SKM-1 (cell line): ENCODE measurements at regions not wholly inside any gene's neighbourhood (a gene's known extent, or its start where the extent isn't known, plus 50 kb on each side); places are given as distances from the start of the nearest gene placed in this dataset.
"Not testable (repeated sequence)": the region's sequence is repeated elsewhere in the genome, so short reads cannot be mapped to it uniquely, and the experiment has no call there.

ENCODE experiments used
- DNase-seq: peaks from one replicate; lab custom pipeline; 2025; ENCODE audit not compliant: unreplicated experiment; lab: John Stamatoyannopoulos, UW

GRCh38 chr7:39824456-39825200 is 125.4 kb upstream of the CDK13 start:
- no peak for DNase-seq

DNA sequence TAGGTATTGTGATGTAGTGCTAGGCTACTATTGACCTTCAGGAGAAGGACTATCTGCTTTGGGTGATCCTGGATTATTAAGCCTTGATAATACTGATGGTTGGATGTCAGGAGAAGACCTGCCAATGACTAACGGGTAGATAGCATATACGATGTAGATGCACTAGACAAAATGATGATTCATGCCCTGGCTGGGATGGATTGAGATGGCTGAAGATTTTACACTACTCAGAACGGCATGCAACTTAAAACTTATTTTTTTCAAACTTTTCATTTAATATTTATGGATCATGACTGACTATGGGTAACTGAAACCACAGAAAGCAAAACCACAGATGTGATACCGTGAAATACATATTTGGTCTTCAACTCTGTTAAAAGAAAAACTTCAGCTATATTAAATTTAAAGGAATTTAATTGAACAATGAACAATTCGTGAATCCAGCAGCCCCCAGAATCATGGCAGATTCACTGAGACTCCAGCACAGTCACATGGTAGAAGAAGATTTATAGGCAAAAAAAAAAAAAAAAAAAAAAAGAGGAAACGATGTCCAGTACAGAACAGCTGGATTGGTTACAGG is 124.6 kb upstream of the CDK13 start:
- no peak for DNase-seq

DNA sequence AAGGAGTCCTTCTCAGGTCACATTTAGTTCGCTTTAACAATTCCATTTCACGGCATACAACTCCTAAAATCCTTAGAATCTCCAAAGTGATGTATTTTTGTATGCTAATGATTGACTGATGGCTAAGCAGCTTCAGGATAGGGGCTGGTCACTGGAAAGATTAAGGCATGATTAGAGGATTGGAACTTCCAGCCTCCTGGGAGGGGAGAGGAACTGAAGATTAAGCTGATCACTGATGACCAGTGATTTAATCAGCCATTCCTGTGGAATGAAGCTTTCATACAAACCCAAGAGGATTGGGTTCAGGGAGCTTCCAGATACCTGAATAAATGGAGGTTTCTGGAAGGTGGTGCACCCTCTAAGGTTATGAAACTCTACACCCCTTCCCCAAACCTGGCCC is 123.9 kb upstream of the CDK13 start:
- DNase-seq, result no peak

- DNase-seq, result no peak
These were observed 122.5 kb upstream of the CDK13 start for GRCh38 chr7:39827571-39827970.

DNA sequence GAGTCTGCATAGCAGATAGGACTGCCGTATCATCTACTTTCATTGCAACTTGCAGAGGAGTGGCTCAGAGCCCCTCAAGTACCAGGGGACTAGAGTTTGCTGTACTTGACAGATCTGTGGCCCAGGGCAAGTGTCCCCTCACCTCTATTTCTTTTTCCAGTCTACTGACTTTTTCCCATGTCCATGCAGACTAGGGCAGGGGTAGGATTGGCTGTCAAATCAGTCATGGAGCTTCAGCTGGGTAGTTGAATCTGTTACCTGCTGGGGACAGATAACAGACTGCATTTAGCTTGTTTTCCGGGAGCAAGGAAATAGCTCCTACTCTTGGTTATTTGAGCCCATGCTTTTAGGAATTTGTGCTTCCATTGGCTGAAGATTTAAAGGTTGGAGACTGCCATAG is 121.0 kb upstream of the CDK13 start:
- no peak for DNase-seq

- DNase-seq, result no peak
These were observed 117.5 kb upstream of the CDK13 start for GRCh38 chr7:39832519-39833085.

GRCh38 chr7:39833180-39833799 is 116.8 kb upstream of the CDK13 start:
- not testable (repeated sequence) for DNase-seq

DNA sequence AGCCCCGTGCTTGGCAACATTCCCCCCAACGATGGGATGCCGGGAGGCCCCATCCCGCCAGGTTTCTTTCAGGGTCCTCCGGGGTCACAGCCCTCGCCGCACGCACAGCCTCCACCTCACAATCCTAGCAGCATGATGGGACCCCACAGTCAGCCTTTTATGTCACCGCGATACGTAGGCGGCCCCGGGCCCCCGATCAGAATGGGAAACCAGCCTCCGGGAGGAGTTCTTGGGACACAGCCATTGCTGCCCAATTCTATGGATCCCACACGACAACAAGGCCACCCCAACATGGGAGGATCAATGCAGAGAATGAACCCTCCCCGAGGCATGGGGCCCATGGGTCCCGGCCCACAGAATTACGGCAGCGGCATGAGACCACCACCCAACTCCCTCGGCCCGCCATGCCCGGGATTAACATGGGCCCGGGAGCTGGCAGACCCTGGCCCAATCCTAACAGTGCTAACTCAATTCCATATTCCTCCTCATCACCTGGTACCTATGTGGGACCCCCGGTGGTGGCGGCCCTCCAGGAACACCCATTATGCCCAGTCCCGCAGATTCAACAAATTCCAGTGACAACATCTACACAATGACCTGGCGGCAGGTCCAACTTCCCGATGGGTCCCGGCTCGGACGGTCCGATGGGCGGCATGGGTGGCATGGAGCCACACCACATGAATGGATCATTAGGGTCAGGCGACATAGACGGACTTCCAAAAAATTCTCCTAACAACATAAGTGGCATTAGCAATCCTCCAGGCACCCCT is 116.0 kb upstream of the CDK13 start:
- DNase-seq, result not testable (repeated sequence)

- no peak for DNase-seq
These were observed 111.7 kb upstream of the CDK13 start for GRCh38 chr7:39838326-39838725.

DNA sequence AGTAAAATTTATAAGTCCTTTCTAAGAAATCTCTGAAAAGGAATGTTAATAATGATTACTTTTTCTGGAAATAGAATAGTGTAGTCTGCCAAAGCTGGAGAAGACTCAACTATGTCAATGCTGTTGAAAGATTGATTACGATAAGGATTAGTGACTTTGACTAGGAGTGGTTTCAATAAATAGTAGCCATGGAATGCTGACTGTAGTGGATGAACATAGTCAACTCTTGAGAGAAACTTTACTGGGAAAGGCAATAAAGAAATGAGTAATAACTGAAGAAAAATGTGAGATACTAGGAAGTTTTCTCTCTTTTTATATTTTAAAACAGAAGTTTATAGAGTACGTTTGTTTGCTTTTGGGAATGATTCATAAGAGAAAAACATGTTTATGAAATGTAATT is 105.0 kb upstream of the CDK13 start:
- no peak for DNase-seq

GRCh38 chr7:39847227-39847626 is 102.8 kb upstream of the CDK13 start:
- DNase-seq, result no peak

GRCh38 chr7:39851466-39852045 is 98.5 kb upstream of the CDK13 start:
- no peak for DNase-seq

- DNase-seq, result not testable (repeated sequence)
These were observed 95.3 kb upstream of the CDK13 start for GRCh38 chr7:39854616-39855324.

DNA sequence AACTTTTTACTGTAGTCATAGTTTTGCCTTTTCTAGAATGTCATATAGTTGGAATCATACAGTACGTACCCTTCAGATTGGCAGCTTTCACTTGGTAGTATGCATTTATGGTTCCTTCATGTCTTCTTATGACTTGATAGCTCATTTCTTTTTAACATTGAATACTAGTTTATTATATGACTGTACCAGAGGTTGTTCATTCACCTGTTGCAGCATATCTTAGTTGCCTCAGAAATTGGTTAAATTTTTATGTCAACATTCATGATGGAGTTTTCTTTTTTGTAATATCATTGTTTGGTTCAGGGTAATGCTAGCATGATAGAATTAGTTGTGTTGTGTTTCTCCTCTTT is 94.8 kb upstream of the CDK13 start:
- no peak for DNase-seq

DNA sequence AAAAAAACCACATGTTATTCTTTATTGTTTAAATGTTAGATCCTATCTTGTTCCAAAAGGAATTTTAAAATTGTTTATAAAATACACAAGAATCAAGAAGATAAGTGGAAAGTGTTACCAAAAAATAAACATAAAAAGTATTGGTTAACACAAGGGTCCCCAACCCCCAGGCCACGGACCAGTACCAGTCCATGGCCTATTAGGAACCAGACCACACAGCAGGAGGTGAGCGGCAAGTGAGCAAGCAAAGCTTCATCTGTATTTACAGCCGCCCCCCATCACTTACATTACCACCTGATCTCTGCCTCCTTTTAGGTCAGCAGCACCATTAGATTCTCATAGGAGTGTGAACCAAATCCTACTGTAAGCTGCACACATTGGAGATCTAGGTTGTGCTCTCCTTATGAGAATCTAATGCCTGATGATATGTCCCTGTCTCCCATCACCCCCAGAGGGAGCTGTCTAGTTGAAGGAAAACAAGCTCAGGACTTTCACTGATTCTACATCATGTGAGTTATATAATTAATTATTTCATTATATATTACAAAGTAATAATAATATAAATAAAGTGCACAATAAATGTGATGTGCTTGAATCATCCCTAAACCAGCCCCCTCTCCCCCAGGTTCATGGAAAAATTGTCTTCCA is 86.3 kb upstream of the CDK13 start:
- DNase-seq, result not testable (repeated sequence)

DNA sequence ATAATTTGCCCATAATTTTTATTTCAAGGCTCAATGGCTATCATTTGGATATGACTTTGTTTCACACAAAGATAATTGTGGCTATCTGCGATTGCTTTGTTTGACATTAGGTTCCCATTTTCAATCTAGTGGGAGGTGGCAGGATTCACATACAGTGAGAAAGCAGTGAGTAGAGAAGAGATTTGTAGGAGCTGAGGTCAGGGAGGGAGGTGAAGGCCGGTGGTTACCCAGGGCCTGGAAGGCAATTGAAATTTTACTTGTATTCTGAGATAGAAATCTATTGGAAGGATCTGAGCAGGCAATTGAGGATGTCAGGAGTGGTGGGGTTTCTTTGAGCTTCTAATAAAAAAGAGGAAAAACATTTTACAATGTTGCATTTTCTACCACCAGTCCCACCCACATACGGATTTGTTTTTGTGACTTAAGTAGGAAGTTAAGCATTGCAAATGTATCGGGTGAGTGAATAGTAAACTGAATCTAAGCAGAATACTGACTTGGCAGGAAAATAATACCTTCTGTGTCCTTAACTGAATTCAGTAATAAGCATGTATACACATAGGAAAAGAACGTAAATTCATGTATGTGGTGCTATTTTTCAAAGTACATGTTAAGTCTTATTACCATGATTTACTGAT is 80.1 kb upstream of the CDK13 start:
- DNase-seq, result not testable (repeated sequence)

DNA sequence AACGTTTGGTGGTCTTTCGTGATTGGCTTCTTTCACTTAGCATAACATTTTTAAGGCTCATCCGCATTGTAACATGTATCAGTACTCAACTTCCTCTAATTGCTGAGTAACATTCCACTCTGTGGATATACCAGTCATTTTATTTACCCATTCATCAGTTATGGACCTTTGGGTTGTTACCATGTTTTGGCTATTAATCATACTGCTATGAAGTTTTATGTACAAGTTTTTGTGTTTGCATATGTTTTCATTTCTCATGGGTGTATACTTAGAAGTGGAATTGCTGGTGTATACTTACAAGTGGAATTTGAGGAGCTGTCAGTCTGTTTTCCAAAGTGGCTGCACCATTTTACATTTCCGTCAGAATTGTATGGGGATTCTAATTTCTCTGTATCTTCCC is 78.4 kb upstream of the CDK13 start:
- DNase-seq, result not testable (repeated sequence)

- no peak for DNase-seq
These were observed 69.5 kb upstream of the CDK13 start for GRCh38 chr7:39880556-39880955.

DNA sequence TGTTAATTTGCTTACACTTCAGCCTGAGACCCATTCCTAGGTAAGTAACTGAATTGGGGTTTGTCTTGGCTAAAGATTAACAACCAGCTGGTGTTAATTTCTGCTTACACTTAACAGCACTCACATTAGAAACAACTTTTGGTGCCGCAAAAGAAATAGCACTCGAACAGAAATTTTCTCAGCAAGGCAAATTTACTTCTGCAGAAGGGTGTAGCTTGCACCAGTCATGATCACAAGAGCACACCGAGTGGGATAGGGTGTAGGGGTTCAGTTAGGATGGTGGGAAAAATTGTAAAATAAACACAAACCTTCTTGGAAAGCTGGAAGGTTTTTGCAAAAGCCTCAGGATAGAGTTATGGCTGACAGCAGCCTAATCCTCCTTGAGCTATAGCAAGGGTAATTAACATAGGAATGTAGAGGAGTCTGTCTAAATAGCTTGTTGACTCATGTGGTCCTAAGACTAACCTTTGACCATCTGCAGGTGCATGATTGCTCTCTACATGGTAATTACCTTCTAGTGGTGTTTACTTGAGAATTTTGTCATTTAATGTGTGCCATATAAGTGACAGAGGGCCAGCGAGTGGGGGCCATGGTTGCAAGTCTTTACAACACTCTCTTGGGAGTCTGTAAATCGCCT is 67.8 kb upstream of the CDK13 start:
- no peak for DNase-seq
